Smooth muscle cell (in vitro differentiated cells): ENCODE measurements at regions not wholly inside any gene's neighbourhood (a gene's known extent, or its start where the extent isn't known, plus 50 kb on each side); places are given as distances from the start of the nearest gene placed in this dataset.
A peak's percentile ranks its signal among the peaks of the same experiment; 100 is the strongest.

Source experiments
- DNase-seq: peaks from one replicate; lab custom pipeline; 2025; ENCODE audit not compliant: unreplicated experiment; lab: John Stamatoyannopoulos, UW
- H2AFZ ChIP-seq: fragments of 200-600 bp; sonication (generic); 2 replicates; pipeline ENCODE4 v1.6.0; 2016; ENCODE audit warnings: antibody characterized with exemption, low read depth, mild to moderate bottlenecking
- H3F3A ChIP-seq: fragments of 200-600 bp; sonication (generic); 2 replicates; pipeline ENCODE4 v1.6.0; 2017; ENCODE audit warnings: antibody characterized with exemption, low read depth
- H3K27ac ChIP-seq: fragments of 200-600 bp; sonication (generic); 2 replicates; pipeline ENCODE4 v1.5.1; 2016; ENCODE audit warnings: low read depth, mild to moderate bottlenecking
- H3K27me3 ChIP-seq: fragments of 200-600 bp; sonication (generic); 2 replicates; pipeline ENCODE4 v1.6.1; 2016; ENCODE audit warnings: low read depth, mild to moderate bottlenecking
- H3K36me3 ChIP-seq: fragments of 200-600 bp; sonication (generic); 2 replicates; pipeline ENCODE4 v1.5.1; 2016; ENCODE audit warnings: low read depth
- H3K4me1 ChIP-seq: fragments of 200-600 bp; sonication (generic); 2 replicates; pipeline ENCODE4 v1.5.1; 2016; ENCODE audit warnings: low read depth
- H3K4me2 ChIP-seq: fragments of 200-600 bp; sonication (generic); 2 replicates; pipeline ENCODE4 v1.6.0; 2016; ENCODE audit warnings: mild to moderate bottlenecking
- H3K4me3 ChIP-seq: fragments of 200-600 bp; sonication (generic); 2 replicates; pipeline ENCODE4 v1.5.1; 2016; ENCODE audit warnings: mild to moderate bottlenecking
- H3K79me2 ChIP-seq: fragments of 200-600 bp; sonication (generic); 2 replicates; pipeline ENCODE4 v1.6.0; 2016; ENCODE audit warnings: low read depth, mild to moderate bottlenecking
- H3K9ac ChIP-seq: fragments of 200-600 bp; sonication (generic); 2 replicates; pipeline ENCODE4 v1.6.0; 2016; ENCODE audit warnings: low read depth
- H3K9me3 ChIP-seq: fragments of 200-600 bp; sonication (generic); replicated peaks from 2 replicates; pipeline ENCODE4 v1.5.1; 2016; ENCODE audit warnings: low read depth
- H4K20me1 ChIP-seq: fragments of 200-600 bp; sonication (generic); 2 replicates; pipeline ENCODE4 v1.6.0; 2016; ENCODE audit warnings: low read depth
- WGBS: methylation state at CpG from one replicate; pipeline ENCODE4 v1.1.7; 2016; ENCODE audit warnings: low lambda C conversion rate; 5-methylcytosine and 5-hydroxymethylcytosine counted together
- TF ChIP-seq, protein P1 (sequence below): fragments of 200-600 bp; sonication (generic); IDR thresholded peaks from 2 replicates; pipeline ENCODE4 v1.5.1; 2017; ENCODE audit warnings: borderline replicate concordance, mild to moderate bottlenecking, antibody characterized with exemption; ENCODE audit not compliant: insufficient read depth, poor library complexity, severe bottlenecking

DNA sequence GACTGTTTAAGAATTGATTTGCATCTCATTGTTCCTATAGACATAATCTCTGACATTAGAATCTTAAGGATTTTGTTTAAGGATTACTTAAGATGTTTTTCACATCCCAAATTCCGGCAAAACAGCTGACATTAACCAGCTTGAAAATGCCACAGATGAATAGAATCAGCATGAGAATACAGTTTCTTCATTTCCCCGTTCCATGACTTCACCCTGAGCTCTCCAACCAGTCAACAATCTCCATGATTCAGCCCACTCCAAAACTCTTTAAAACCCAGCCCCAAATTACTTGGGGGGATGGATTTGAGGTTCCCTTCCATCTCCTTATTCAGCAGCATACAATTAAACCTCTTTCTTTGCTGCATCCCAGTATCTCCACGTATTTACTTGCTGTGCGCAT, 201.0 kb downstream of the LYPLAL1 start:
- Histone ChIP-seq H3K9me3 (no peaks in the 10 kb centered on the region), H3K9ac (no peak overlapping the region), H4K20me1 (no peaks in the 10 kb centered on the region), H3K4me3 (no peak overlapping the region), H3K79me2 (no peaks in the 10 kb centered on the region), H3K4me1 (no peaks in the 10 kb centered on the region), H3K36me3 (no peaks in the 10 kb centered on the region), H3K4me2 (no peak overlapping the region), H3F3A (no peaks in the 10 kb centered on the region), H3K27me3 (no peaks in the 10 kb centered on the region), H3K27ac (no peak overlapping the region), H2AFZ (no peak overlapping the region)
- DNase-seq, result no peak
- TF ChIP-seq, protein P1, sequence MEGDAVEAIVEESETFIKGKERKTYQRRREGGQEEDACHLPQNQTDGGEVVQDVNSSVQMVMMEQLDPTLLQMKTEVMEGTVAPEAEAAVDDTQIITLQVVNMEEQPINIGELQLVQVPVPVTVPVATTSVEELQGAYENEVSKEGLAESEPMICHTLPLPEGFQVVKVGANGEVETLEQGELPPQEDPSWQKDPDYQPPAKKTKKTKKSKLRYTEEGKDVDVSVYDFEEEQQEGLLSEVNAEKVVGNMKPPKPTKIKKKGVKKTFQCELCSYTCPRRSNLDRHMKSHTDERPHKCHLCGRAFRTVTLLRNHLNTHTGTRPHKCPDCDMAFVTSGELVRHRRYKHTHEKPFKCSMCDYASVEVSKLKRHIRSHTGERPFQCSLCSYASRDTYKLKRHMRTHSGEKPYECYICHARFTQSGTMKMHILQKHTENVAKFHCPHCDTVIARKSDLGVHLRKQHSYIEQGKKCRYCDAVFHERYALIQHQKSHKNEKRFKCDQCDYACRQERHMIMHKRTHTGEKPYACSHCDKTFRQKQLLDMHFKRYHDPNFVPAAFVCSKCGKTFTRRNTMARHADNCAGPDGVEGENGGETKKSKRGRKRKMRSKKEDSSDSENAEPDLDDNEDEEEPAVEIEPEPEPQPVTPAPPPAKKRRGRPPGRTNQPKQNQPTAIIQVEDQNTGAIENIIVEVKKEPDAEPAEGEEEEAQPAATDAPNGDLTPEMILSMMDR, result no peak
- 75% methylated on average over 4 of the region's 4 CpGs for WGBS

DNA sequence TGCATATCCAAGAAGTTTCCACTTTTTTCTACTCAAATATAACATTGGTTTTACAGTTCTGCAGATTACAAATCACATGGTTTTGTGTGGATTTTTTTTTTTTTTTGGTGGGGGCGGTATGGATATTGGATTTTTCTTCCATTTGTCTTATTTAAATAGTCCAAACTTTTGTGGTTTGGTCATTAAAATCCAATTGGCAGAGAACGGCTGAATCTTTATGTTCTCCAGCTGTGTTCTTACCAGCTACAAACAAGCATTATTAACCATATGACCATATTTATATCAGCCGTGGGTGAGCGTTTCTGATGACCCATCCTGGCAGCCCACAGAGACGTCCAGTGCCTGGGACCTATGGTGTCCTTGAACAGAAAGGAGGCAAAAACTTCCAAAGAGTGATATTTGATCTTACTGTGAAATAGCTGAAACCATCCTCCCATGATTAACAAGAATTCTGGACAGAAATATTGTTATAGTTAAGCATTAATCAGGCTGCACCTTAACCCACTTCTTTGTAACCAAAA, 200.4 kb downstream of the LYPLAL1 start:
- 61% methylated on average over 5 of the region's 5 CpGs for WGBS
- no peaks in the 10 kb centered on the region for H3K36me3 ChIP-seq
- H3K4me3 ChIP-seq, result no peak overlapping the region
- H4K20me1 ChIP-seq, result no peaks in the 10 kb centered on the region
- no peak overlapping the region for H2AFZ ChIP-seq
- no peaks in the 10 kb centered on the region for H3K27me3 ChIP-seq
- no peak overlapping the region for H3K9ac ChIP-seq
- H3K4me1 ChIP-seq, result no peaks in the 10 kb centered on the region
- H3K4me2 ChIP-seq, result no peak overlapping the region
- H3K79me2 ChIP-seq, result no peaks in the 10 kb centered on the region
- no peaks in the 10 kb centered on the region for H3F3A ChIP-seq
- no peaks in the 10 kb centered on the region for H3K9me3 ChIP-seq
- H3K27ac ChIP-seq, result no peak overlapping the region
- TF ChIP-seq, protein P1, result no peak
- DNase-seq, result no peak

DNA sequence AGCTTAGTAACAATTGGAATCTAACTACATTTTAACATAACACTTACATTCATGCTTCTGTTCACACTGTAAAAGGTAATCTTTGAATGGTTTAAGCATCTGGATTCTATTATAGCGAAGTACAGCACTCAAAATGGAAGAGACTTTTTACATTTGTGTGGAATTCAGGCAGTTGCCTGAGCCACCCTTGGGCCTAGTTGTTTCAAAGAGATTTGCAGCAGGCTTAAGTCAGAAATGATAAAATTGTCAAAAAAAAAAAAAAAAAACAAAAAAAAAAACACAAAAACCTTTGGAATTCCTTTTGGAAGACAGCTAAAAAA, 199.9 kb downstream of the LYPLAL1 start:
- 88% methylated on average over 1 of the region's 1 CpG for WGBS
- H3K27ac ChIP-seq, result no peak overlapping the region

More for the DNA sequence above, 199.9 kb downstream of the LYPLAL1 start:
- Histone ChIP-seq H2AFZ (peak overlapping the region; percentile 20), H3K79me2 (no peaks in the 10 kb centered on the region), H3K4me3 (no peak overlapping the region), H3K4me1 (no peaks in the 10 kb centered on the region), H3K4me2 (no peak overlapping the region), H3F3A (no peaks in the 10 kb centered on the region), H3K9me3 (no peaks in the 10 kb centered on the region), H3K36me3 (no peaks in the 10 kb centered on the region), H3K9ac (no peak overlapping the region), H3K27me3 (no peaks in the 10 kb centered on the region), H4K20me1 (no peaks in the 10 kb centered on the region)
- DNase-seq, result no peak
- TF ChIP-seq, protein P1, result no peak
